ENCODE measurements at regions not wholly inside any gene's neighbourhood (a gene's known extent, or its start where the extent isn't known, plus 50 kb on each side); places are given as distances from the start of the nearest gene placed in this dataset.
A peak's percentile ranks its signal among the peaks of the same experiment; 100 is the strongest.

DNA sequence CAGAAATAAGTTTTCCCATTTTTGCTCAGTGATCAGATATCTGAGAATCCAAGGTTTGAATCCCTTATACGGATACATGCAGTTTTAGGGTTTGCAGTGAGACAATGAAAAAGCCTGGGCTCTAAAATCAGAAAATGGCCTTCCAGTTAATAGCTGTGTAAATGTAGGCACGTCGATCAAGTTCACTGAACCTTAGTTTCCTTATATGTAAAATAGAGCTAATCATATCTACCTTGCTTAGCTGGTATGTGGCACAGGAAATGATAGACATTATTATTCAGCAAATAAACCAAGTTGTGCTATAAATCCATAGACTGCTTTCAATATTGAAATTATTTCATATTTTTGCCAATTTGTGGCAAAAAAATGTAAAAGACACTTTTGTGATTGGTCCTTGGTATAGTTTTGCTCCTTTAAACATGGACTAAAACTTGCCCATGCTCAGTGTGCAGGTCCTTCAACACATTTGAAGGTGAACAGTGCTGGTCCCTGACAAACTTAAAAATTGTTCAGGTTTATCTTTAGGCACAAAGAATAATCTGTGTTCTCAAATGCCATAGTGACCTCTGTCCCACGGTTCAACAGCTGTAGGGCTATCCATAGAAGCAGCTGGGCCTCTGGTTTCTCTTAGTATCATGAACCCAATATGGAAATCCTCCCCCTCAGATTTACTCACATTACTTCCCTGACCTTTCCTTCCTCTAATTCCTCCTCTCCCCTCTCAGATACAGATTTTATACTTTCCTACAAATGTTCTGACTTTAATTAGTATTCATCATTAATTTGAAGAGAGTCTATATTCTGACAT is 51.0 kb downstream of the CCDC54 start:
- no peaks in the 10 kb centered on the region for H3K9me3 ChIP-seq
- no peak overlapping the region for H3K27ac ChIP-seq
- no peaks in the 10 kb centered on the region for H3K27me3 ChIP-seq
- no peak overlapping the region for H3K4me3 ChIP-seq (replicated peaks in 1 of 3)
- H3K4me1 ChIP-seq, result peaks cover 6 to 12% of the 10 kb centered on the region in 2 donors
- TF ChIP-seq POLR2A (IDR thresholded peaks at IDR 0.05), result no peak
- TF ChIP-seq, protein P1, sequence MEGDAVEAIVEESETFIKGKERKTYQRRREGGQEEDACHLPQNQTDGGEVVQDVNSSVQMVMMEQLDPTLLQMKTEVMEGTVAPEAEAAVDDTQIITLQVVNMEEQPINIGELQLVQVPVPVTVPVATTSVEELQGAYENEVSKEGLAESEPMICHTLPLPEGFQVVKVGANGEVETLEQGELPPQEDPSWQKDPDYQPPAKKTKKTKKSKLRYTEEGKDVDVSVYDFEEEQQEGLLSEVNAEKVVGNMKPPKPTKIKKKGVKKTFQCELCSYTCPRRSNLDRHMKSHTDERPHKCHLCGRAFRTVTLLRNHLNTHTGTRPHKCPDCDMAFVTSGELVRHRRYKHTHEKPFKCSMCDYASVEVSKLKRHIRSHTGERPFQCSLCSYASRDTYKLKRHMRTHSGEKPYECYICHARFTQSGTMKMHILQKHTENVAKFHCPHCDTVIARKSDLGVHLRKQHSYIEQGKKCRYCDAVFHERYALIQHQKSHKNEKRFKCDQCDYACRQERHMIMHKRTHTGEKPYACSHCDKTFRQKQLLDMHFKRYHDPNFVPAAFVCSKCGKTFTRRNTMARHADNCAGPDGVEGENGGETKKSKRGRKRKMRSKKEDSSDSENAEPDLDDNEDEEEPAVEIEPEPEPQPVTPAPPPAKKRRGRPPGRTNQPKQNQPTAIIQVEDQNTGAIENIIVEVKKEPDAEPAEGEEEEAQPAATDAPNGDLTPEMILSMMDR (IDR thresholded peaks at IDR 0.05), result no peak
- 85 to 87% methylated on average over 4 of the region's 4 CpGs for WGBS, 2 donors
- no peak for DNase-seq
- intact Hi-C loops (cut with DNase I), result loop anchor here (10.0 kb wide), 1 partner anchor 193 kb away; no protein-coding TSS in a partner anchor
- H3K36me3 ChIP-seq, result no peaks in the 10 kb centered on the region

DNA sequence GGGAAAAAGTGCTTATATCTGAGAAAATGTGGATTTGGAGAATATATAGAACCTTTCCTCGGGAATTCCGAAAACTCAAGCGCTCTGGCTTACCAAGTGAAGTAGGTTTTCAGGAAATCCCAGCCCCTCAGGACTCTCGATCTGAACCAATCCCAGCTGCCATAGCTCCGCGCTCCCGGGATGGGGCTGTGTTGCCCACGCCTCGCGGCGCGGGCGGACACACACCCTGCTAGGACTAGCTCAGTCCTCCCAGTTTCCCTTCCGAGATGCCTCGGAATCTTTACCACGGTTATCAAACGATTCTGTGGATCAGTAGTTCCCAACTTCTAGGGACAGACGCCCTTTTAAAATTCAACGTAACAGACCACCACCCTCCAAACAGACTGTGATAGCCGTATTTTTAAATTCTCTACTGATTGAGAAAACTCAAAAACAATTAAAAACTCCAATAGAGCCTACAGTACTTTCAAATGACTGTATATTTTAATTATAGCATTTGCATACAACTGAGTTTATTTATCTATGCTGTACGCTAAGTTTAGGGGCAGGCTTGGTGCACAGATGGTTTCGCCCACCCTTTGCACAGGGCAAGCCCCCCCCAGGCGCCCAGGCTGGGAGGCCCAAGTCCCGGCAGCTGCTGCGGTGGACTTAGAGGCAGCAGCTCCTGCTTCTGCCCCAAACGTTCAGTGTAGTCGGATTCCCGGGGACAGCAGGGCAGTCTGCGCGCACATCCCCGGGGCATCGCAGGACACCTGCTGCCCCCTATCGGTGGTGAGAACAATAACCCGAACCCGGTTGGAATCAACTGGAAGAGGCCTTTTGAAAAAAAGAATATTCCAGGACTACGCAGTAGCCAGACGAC is 52.3 kb downstream of the CCDC54 start:
- WGBS, 2 donors, result 3 to 8% methylated on average over 36 to 37 of the region's 37 CpGs
- Histone ChIP-seq H3K4me1 (peaks cover 6 to 12% of the 10 kb centered on the region in 2 donors), H3K4me3 (replicated peaks in 1 of 3) (peak overlapping the region; percentile 16 to 50 (median 28)), H3K9me3 (no peaks in the 10 kb centered on the region), H3K27me3 (no peaks in the 10 kb centered on the region), H3K36me3 (no peaks in the 10 kb centered on the region), H3K27ac (peak overlapping the region; percentile 93 to 99 (median 98))
- TF ChIP-seq, protein P1 (IDR thresholded peaks at IDR 0.05), result peak; percentile 73 to 93 (median 84)
- TF ChIP-seq POLR2A (IDR thresholded peaks at IDR 0.05), result peak in 1 of 2 donors; percentile 60
- intact Hi-C loops (cut with DNase I), result loop anchor here (5.0 to 10.0 kb wide), 3 partner anchors 93 to 1175 kb away; partner anchors contain the start of gene BBX
- DNase-seq, result peak; percentile 78 to 84

DNA sequence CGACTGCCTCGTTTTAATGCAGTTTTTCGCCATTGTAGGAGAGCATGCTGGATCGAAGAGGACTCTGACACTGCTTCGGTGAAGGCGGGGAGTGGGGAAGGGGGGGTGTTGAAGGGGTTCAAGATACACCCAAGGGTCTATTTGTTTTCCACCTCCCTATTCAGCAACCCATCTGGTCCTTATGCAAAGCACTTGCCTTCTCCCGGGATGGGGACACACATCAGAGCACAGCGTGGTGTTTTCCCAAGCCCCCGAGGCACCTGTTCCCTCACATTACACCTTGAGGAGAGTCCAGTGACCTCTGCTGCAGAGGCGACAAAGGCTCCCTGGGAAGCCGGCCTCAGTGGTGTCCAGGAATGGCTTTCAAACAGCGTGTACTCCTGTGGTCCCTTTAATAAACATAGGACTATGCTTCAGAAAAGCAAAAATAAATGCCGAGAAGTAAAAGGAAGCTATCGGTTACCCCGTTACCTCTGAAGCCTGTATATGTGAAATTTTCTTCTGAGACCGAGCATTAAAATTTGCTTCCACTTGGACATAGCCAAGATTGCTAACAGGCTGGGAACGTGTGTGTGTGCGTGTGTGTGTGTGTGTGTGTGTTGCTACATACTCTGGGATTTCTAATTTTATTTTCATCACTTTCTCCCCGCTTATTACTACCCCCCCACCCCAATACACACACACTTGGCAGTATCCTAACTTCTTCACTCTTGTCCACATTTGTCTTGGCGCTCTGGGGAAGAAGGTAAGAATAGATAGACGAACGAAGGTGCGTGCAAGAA is 53.2 kb downstream of the CCDC54 start:
- Histone ChIP-seq H3K4me3 (replicated peaks in 1 of 3) (peak overlapping the region; percentile 28 to 50 (median 49)), H3K27me3 (no peaks in the 10 kb centered on the region), H3K27ac (peak overlapping the region; percentile 93 to 99 (median 98)), H3K4me1 (peaks cover 6 to 12% of the 10 kb centered on the region in 2 donors), H3K9me3 (no peaks in the 10 kb centered on the region), H3K36me3 (no peaks in the 10 kb centered on the region)
- 20 to 26% methylated on average over 23 of the region's 23 CpGs for WGBS, 2 donors
- DNase-seq, result peak in 1 of 2 donors; percentile 27
- TF ChIP-seq, protein P1 (IDR thresholded peaks at IDR 0.05), result no peak
- TF ChIP-seq POLR2A (IDR thresholded peaks at IDR 0.05), result peak in 1 of 2 donors; percentile 13
- intact Hi-C loops (cut with DNase I), result loop anchor here (5.0 to 10.0 kb wide), 2 partner anchors 92 to 1174 kb away; partner anchors contain the start of gene BBX

DNA sequence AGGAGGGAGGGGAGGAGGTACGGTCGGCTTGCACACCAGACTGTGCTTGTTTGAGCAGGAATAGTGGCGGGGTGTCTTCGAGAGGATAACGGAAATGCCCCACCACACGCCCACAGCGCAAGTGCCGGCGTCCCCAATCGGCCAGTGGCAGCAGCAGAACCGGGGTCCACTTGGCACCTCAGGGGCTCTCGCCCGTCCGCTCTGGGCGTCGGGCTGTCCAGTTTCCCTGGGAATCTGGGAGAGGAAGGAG is 53.7 kb downstream of the CCDC54 start:
- Histone ChIP-seq H3K9me3 (no peaks in the 10 kb centered on the region), H3K4me1 (peaks cover 6 to 12% of the 10 kb centered on the region in 2 donors), H3K4me3 (replicated peaks in 1 of 3) (peak overlapping the region in 2 of 3 donors; percentile 49 to 50), H3K36me3 (no peaks in the 10 kb centered on the region), H3K27me3 (no peaks in the 10 kb centered on the region), H3K27ac (peak overlapping the region; percentile 93 to 99 (median 98))
- intact Hi-C loops (cut with DNase I), result loop anchor here (5.0 to 10.0 kb wide), 2 partner anchors 91 to 1174 kb away; partner anchors contain the start of gene BBX
- DNase-seq, result no peak
- TF ChIP-seq, protein P1 (IDR thresholded peaks at IDR 0.05), result no peak
- no peak for TF ChIP-seq POLR2A (IDR thresholded peaks at IDR 0.05)
- WGBS, 2 donors, result 0% methylated on average over 5 to 9 of the region's 16 CpGs

Measured in thyroid gland (tissue), 4 donors.